OCI-LY3 (cell line): ENCODE measurements at regions not wholly inside any gene's neighbourhood (a gene's known extent, or its start where the extent isn't known, plus 50 kb on each side); places are given as distances from the start of the nearest gene placed in this dataset.

Experiments
- EZH2phosphoT487 ChIP-seq: fragments of 200-600 bp; shearing (Covaris generic); IDR thresholded peaks from 2 replicates; pipeline ENCODE4 v1.6.1; 2018; ENCODE audit warnings: antibody characterized with exemption, mixed run types, low read depth
- TF ChIP-seq, protein P1 (sequence below): fragments of 200-600, 300-600 bp; sonication (generic); IDR thresholded peaks from 2 replicates; pipeline ENCODE4 v1.5.1; 2014; ENCODE audit warnings: antibody characterized with exemption, low read length, low read depth

DNA sequence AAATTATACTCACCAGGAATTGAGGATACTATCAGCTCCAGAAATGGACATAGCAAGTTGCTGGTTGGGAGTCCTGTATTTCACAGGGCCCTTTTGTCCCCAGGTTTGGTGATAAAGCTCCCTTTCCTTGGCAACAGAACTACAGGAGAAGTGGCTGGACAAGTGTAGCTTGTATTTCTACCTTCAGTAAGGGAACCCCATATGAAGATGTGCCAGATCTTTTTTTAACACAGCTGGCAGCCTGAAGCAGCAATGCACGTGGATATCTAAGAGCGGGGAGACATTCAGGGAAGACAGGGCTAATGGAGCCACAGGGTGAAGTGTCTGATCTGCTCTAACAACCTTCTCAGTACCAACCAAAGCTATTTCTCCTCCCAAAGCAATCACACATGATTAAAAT is 373.9 kb upstream of the ID4 start:
- TF ChIP-seq, protein P1, sequence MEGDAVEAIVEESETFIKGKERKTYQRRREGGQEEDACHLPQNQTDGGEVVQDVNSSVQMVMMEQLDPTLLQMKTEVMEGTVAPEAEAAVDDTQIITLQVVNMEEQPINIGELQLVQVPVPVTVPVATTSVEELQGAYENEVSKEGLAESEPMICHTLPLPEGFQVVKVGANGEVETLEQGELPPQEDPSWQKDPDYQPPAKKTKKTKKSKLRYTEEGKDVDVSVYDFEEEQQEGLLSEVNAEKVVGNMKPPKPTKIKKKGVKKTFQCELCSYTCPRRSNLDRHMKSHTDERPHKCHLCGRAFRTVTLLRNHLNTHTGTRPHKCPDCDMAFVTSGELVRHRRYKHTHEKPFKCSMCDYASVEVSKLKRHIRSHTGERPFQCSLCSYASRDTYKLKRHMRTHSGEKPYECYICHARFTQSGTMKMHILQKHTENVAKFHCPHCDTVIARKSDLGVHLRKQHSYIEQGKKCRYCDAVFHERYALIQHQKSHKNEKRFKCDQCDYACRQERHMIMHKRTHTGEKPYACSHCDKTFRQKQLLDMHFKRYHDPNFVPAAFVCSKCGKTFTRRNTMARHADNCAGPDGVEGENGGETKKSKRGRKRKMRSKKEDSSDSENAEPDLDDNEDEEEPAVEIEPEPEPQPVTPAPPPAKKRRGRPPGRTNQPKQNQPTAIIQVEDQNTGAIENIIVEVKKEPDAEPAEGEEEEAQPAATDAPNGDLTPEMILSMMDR, result no peak
- TF ChIP-seq EZH2phosphoT487, result no peak
